NCI-H2107 (cell line): ENCODE measurements at regions not wholly inside any gene's neighbourhood (a gene's known extent, or its start where the extent isn't known, plus 50 kb on each side); places are given as distances from the start of the nearest gene placed in this dataset.
"Not testable (repeated sequence)": the region's sequence is repeated elsewhere in the genome, so short reads cannot be mapped to it uniquely, and the experiment has no call there.

Source experiments
- DNase-seq: peaks from one replicate; lab custom pipeline; 2025; lab: John Stamatoyannopoulos, UW

GRCh38 chr4:12932203-12932788, 551.8 kb downstream of the RAB28 start:
- DNase-seq = no peak

- no peak for DNase-seq
These were observed 554.4 kb downstream of the RAB28 start for GRCh38 chr4:12929784-12930183.

- DNase-seq = no peak
These were observed 555.4 kb downstream of the RAB28 start for GRCh38 chr4:12928751-12929150.

GRCh38 chr4:12926189-12927066, 557.7 kb downstream of the RAB28 start:
- no peak for DNase-seq

- DNase-seq = no peak
These were observed 559.3 kb downstream of the RAB28 start for GRCh38 chr4:12924728-12925320.

- no peak for DNase-seq
These were observed 559.9 kb downstream of the RAB28 start for GRCh38 chr4:12924253-12924652.

GRCh38 chr4:12912896-12913418, 571.2 kb downstream of the RAB28 start:
- no peak for DNase-seq

- no peak for DNase-seq
These were observed 572.3 kb downstream of the RAB28 start for GRCh38 chr4:12911750-12912358.

GRCh38 chr4:12903640-12904039, 580.5 kb downstream of the RAB28 start:
- DNase-seq = not testable (repeated sequence)

- DNase-seq = no peak
These were observed 581.4 kb downstream of the RAB28 start for GRCh38 chr4:12902735-12903134.

GRCh38 chr4:12897954-12898353, 586.2 kb downstream of the RAB28 start:
- no peak for DNase-seq

- no peak for DNase-seq
These were observed 590.1 kb downstream of the RAB28 start for GRCh38 chr4:12894062-12894461.

GRCh38 chr4:12889054-12889453, 595.1 kb downstream of the RAB28 start:
- no peak for DNase-seq

- DNase-seq = no peak
These were observed 599.0 kb downstream of the RAB28 start for GRCh38 chr4:12884846-12885796.

GRCh38 chr4:12881945-12882584, 602.1 kb downstream of the RAB28 start:
- no peak for DNase-seq

- DNase-seq = no peak
These were observed 603.3 kb downstream of the RAB28 start for GRCh38 chr4:12880844-12881243.

GRCh38 chr4:12879496-12879895, 604.6 kb downstream of the RAB28 start:
- DNase-seq = no peak

GRCh38 chr4:12875640-12876243, 608.4 kb downstream of the RAB28 start:
- no peak for DNase-seq

- DNase-seq = no peak
These were observed 610.8 kb downstream of the RAB28 start for GRCh38 chr4:12873351-12873750.

- DNase-seq = no peak
These were observed 622.7 kb downstream of the RAB28 start for GRCh38 chr4:12861422-12861821.
